Panc1 (cell line): ENCODE measurements at regions not wholly inside any gene's neighbourhood (a gene's known extent, or its start where the extent isn't known, plus 50 kb on each side); places are given as distances from the start of the nearest gene placed in this dataset.

Experiments
- ATAC-seq: fragments of 200-7000 bp; cut with Tn5 transposase; 2 replicates; pipeline ENCODE4 v1.9.1; 2020; ENCODE audit warnings: mild to moderate bottlenecking, moderate library complexity
- BruUV-seq: library from RNA; stranded (reverse); fragments of 400-500 nt; replicated peaks from 2 replicates; lab custom pipeline; 2021; lab: Mats Ljungman, UMichigan
- CTCF ChIA-PET: fragments of 300-600 bp; sonication (Branson Sonifier 250); formaldehyde crosslinking; loops from one replicate; lab custom pipeline; 2022; ENCODE audit warnings: antibody characterized with exemption; lab: Charles Lee
- POLR2A ChIA-PET: fragments of 300-600 bp; sonication (Branson Sonifier 250); formaldehyde crosslinking; loops from one replicate; lab custom pipeline; 2022; ENCODE audit warnings: antibody characterized with exemption; lab: Charles Lee
- DNase-seq: peaks from one replicate; pipeline ENCODE4 v3.0.0-alpha.2; 2010; ENCODE audit warnings: low read depth, low spot score
- H3K27ac ChIP-seq: 2 replicates; pipeline ENCODE4 v1.5.1; 2011; ENCODE audit warnings: mild to moderate bottlenecking, low read length, inconsistent platforms
- H3K27me3 ChIP-seq: fragments of 200-500 bp; sonication (Bioruptor generic); 2 replicates; pipeline ENCODE4 v1.6.0; 2014; ENCODE audit warnings: low read length, inconsistent platforms; ENCODE audit not compliant: control insufficient read depth, insufficient read depth
- H3K36me3 ChIP-seq: fragments of 200-500 bp; sonication (Bioruptor generic); 2 replicates; pipeline ENCODE4 v1.5.1; 2014; ENCODE audit warnings: inconsistent platforms, mild to moderate bottlenecking, low read length, moderate library complexity; ENCODE audit not compliant: control insufficient read depth, insufficient read depth
- H3K4me1 ChIP-seq: 2 replicates; pipeline ENCODE4 v1.5.1; 2011; ENCODE audit warnings: inconsistent platforms, mild to moderate bottlenecking, low read length, moderate library complexity; ENCODE audit not compliant: control insufficient read depth, insufficient read depth
- H3K4me3 ChIP-seq, 2 experiments: 2 replicates each; pipeline ENCODE4 v1.5.1; 2011 to 2012; ENCODE audit warnings: low read depth in 2 of 2, low read length in 2 of 2, mild to moderate bottlenecking in 2 of 2, inconsistent platforms in 1 of 2, moderate library complexity in 1 of 2
- H3K9me3 ChIP-seq: fragments of 200-500 bp; sonication (Bioruptor generic); 2 replicates; pipeline ENCODE4 v1.5.1; 2014; ENCODE audit warnings: low read depth, mild to moderate bottlenecking, inconsistent platforms, low read length, moderate library complexity; ENCODE audit not compliant: control insufficient read depth, insufficient read depth
- POLR2AphosphoS5 ChIP-seq: IDR thresholded peaks from 2 replicates; pipeline ENCODE4 v1.6.1; 2012; ENCODE audit warnings: mild to moderate bottlenecking, low read depth, low read length, moderate library complexity
- REST ChIP-seq, 2 experiments: IDR thresholded peaks; 2 replicates each; pipeline ENCODE4 v1.6.1; 2011 to 2012; ENCODE audit warnings: low read depth in 2 of 2, control low read depth in 1 of 2, low read length in 1 of 2, mild to moderate bottlenecking in 1 of 2, moderate library complexity in 1 of 2; ENCODE audit not compliant: insufficient read depth in 1 of 2
- SIN3A ChIP-seq: IDR thresholded peaks from 2 replicates; pipeline ENCODE4 v1.6.1; 2012; ENCODE audit warnings: low read depth, mild to moderate bottlenecking, low read length, moderate library complexity, borderline replicate concordance; ENCODE audit not compliant: insufficient read depth
- TCF7L2 ChIP-seq: IDR thresholded peaks from 2 replicates; pipeline ENCODE4 v1.6.1; 2011; ENCODE audit warnings: mild to moderate bottlenecking, low read depth, low read length, inconsistent platforms
- in situ Hi-C: cut with HindIII; loops from 2 replicates; pipeline ENCODE4 v1.10.0; 2016; ENCODE audit warnings: low sequenced_read_pairs, low pct_unique_long_range_greater_than_20kb
- intact Hi-C: fragments of 100-400 bp; cut with micrococcal nuclease; formaldehyde crosslinking; loops from one replicate; pipeline ENCODE4 v1.10.0; 2022; ENCODE audit not compliant: unreplicated experiment
- TF ChIP-seq, protein P1 (sequence below): fragments of 450-650 bp; IDR thresholded peaks from 2 replicates; pipeline ENCODE4 v1.5.1; 2017; ENCODE audit warnings: mild to moderate bottlenecking

DNA sequence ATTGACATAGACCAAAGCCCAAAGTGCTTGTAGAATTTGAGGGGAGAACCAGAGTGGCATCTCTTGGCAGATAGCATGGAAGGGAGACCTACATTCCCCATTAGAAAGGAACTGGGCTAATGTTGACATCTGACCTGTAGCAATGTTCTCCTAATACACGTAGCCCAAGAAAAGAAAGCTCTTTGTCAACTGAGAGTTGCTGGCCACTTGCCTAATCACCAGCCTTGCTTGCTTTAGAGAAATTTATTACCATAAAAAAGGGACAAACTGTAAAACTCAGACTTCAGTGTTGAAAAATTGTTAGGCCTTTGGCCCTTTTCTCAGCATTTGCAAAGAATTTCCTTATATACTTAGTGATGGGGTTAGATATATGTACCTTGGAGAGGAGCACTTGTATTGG lies 777.5 kb downstream of the MAFB start:
- no peaks in the 10 kb centered on the region for H3K9me3 ChIP-seq
- POLR2A ChIA-PET = no interaction called here
- no peak for ATAC-seq
- intact Hi-C loops = no loop called here
- no peak overlapping the region for H3K27ac ChIP-seq
- H3K36me3 ChIP-seq = no peaks in the 10 kb centered on the region
- no peak for DNase-seq
- CTCF ChIA-PET = no interaction called here
- no TSS peak for BruUV-seq
- H3K4me3 ChIP-seq = no peak overlapping the region
- no peak for TF ChIP-seq SIN3A
- no peak for TF ChIP-seq TCF7L2
- TF ChIP-seq POLR2AphosphoS5 = no peak
- TF ChIP-seq, protein P1, sequence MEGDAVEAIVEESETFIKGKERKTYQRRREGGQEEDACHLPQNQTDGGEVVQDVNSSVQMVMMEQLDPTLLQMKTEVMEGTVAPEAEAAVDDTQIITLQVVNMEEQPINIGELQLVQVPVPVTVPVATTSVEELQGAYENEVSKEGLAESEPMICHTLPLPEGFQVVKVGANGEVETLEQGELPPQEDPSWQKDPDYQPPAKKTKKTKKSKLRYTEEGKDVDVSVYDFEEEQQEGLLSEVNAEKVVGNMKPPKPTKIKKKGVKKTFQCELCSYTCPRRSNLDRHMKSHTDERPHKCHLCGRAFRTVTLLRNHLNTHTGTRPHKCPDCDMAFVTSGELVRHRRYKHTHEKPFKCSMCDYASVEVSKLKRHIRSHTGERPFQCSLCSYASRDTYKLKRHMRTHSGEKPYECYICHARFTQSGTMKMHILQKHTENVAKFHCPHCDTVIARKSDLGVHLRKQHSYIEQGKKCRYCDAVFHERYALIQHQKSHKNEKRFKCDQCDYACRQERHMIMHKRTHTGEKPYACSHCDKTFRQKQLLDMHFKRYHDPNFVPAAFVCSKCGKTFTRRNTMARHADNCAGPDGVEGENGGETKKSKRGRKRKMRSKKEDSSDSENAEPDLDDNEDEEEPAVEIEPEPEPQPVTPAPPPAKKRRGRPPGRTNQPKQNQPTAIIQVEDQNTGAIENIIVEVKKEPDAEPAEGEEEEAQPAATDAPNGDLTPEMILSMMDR = no peak
- TF ChIP-seq REST (IDR thresholded peaks at IDR 0.05; ENCODE audit: insufficient read depth in 1 of 2, low read depth in 2 of 2, low read length in 1 of 2) = no peak
- in situ Hi-C loops = no loop called here
- no peaks in the 10 kb centered on the region for H3K27me3 ChIP-seq
- H3K4me1 ChIP-seq = no peaks in the 10 kb centered on the region

DNA sequence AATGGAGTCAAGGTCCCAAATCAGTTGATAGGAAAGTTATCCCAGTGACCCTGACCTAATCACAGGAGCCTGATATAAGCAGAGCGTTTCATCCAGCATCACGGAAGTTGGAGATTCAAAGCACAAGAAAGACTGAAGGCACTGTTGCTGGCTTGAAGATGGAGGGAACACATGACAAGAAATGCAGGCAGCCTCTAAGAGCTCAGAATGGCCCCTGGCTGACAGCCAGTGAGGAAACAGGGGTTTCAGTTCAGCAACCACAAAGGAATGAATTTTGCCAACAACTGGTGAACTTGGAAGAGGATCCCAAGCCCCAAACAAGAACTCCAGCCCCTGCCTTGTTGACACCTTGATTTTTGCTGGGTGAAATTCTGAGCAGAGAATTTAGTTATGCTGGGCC lies 778.5 kb downstream of the MAFB start:
- no peaks in the 10 kb centered on the region for H3K4me1 ChIP-seq
- H3K9me3 ChIP-seq = no peaks in the 10 kb centered on the region
- no peak overlapping the region for H3K4me3 ChIP-seq
- H3K27ac ChIP-seq = no peak overlapping the region
- no TSS peak for BruUV-seq
- no peak for ATAC-seq
- intact Hi-C loops = no loop called here
- no peaks in the 10 kb centered on the region for H3K27me3 ChIP-seq
- DNase-seq = no peak
- in situ Hi-C loops = no loop called here
- ChIA-PET POLR2A (no interaction called here), CTCF (no interaction called here)
- no peak for TF ChIP-seq SIN3A
- TF ChIP-seq, protein P1 = no peak
- TF ChIP-seq POLR2AphosphoS5 = no peak
- TF ChIP-seq REST (IDR thresholded peaks at IDR 0.05; ENCODE audit: insufficient read depth in 1 of 2, low read depth in 2 of 2, low read length in 1 of 2) = no peak
- TF ChIP-seq TCF7L2 = no peak
- H3K36me3 ChIP-seq = no peaks in the 10 kb centered on the region
